ENCODE measurements at regions not wholly inside any gene's neighbourhood (a gene's known extent, or its start where the extent isn't known, plus 50 kb on each side); places are given as distances from the start of the nearest gene placed in this dataset.
"Not testable (repeated sequence)": the region's sequence is repeated elsewhere in the genome, so short reads cannot be mapped to it uniquely, and the experiment has no call there.

GRCh38 chr7:17580856-17581255, 282.4 kb downstream of the AHR start:
- no peaks in the 10 kb centered on the region for H3K79me2 ChIP-seq (replicated peaks; ENCODE audit: insufficient read depth, low read length)
- TF ChIP-seq SMC3 (conservative IDR thresholded peaks at IDR 0.05; ENCODE audit: poor library complexity) (no peak), CTCF (IDR thresholded peaks at IDR 0.05; ENCODE audit: poor library complexity, severe bottlenecking) (no peak), POLR2AphosphoS5 (IDR thresholded peaks at IDR 0.05) (no peak), MXI1 (conservative IDR thresholded peaks at IDR 0.05; ENCODE audit: poor library complexity, severe bottlenecking) (no peak), EP300 (conservative IDR thresholded peaks at IDR 0.05; ENCODE audit: poor library complexity, severe bottlenecking) (no peak), EZH2 (IDR thresholded peaks at IDR 0.05; ENCODE audit: borderline replicate concordance, insufficient read depth, low read length, poor library complexity, severe bottlenecking) (no peak), TAF1 (IDR thresholded peaks at IDR 0.05; ENCODE audit: low read depth) (no peak), REST (IDR thresholded peaks at IDR 0.05; ENCODE audit: borderline replicate concordance) (no peak), RAD21 (conservative IDR thresholded peaks at IDR 0.05) (no peak)
- H3K9ac ChIP-seq (ENCODE audit: low read length), result no peak overlapping the region
- no peak overlapping the region for H3K27ac ChIP-seq (ENCODE audit: low read length)
- no peak overlapping the region for H2AFZ ChIP-seq (ENCODE audit: low read depth, low read length)
- no peaks in the 10 kb centered on the region for H3K27me3 ChIP-seq (ENCODE audit: insufficient read depth, low read depth, low read length)
- no peaks in the 10 kb centered on the region for H3K9me2 ChIP-seq (ENCODE audit: insufficient read depth, low read length)
- H3F3A ChIP-seq (ENCODE audit: insufficient read depth, low read length, poor library complexity, severe bottlenecking), result no peaks in the 10 kb centered on the region
- no peak overlapping the region for H3K4me3 ChIP-seq (ENCODE audit: low read length)
- H4K20me1 ChIP-seq (ENCODE audit: insufficient read depth), result no peaks in the 10 kb centered on the region
- H3K9me3 ChIP-seq (ENCODE audit: low read length), result no peaks in the 10 kb centered on the region
- H3K36me3 ChIP-seq (ENCODE audit: insufficient read depth, low read length), result no peaks in the 10 kb centered on the region
- no peak overlapping the region for H3K4me2 ChIP-seq (ENCODE audit: low read length)

- H3K27me3 ChIP-seq (ENCODE audit: insufficient read depth, low read depth, low read length), result no peaks in the 10 kb centered on the region
- no peaks in the 10 kb centered on the region for H3K9me2 ChIP-seq (ENCODE audit: insufficient read depth, low read length)
- H3K36me3 ChIP-seq (ENCODE audit: insufficient read depth, low read length), result no peaks in the 10 kb centered on the region
- H3K79me2 ChIP-seq (replicated peaks; ENCODE audit: insufficient read depth, low read length), result no peaks in the 10 kb centered on the region
- H3K4me2 ChIP-seq (ENCODE audit: low read length), result no peak overlapping the region
- H3K4me3 ChIP-seq (ENCODE audit: low read length), result no peak overlapping the region
- TF ChIP-seq MXI1 (conservative IDR thresholded peaks at IDR 0.05; ENCODE audit: poor library complexity, severe bottlenecking), result no peak
- no peak for TF ChIP-seq RAD21 (conservative IDR thresholded peaks at IDR 0.05)
- no peak for TF ChIP-seq EZH2 (IDR thresholded peaks at IDR 0.05; ENCODE audit: borderline replicate concordance, insufficient read depth, low read length, poor library complexity, severe bottlenecking)
- no peak for TF ChIP-seq EP300 (conservative IDR thresholded peaks at IDR 0.05; ENCODE audit: poor library complexity, severe bottlenecking)
- TF ChIP-seq REST (IDR thresholded peaks at IDR 0.05; ENCODE audit: borderline replicate concordance), result no peak
- no peak for TF ChIP-seq SMC3 (conservative IDR thresholded peaks at IDR 0.05; ENCODE audit: poor library complexity)
- no peak for TF ChIP-seq CTCF (IDR thresholded peaks at IDR 0.05; ENCODE audit: poor library complexity, severe bottlenecking)
- TF ChIP-seq POLR2AphosphoS5 (IDR thresholded peaks at IDR 0.05), result no peak
- no peak for TF ChIP-seq TAF1 (IDR thresholded peaks at IDR 0.05; ENCODE audit: low read depth)
- no peak overlapping the region for H2AFZ ChIP-seq (ENCODE audit: low read depth, low read length)
- no peaks in the 10 kb centered on the region for H4K20me1 ChIP-seq (ENCODE audit: insufficient read depth)
- no peaks in the 10 kb centered on the region for H3K9me3 ChIP-seq (ENCODE audit: low read length)
- no peak overlapping the region for H3K9ac ChIP-seq (ENCODE audit: low read length)
- H3F3A ChIP-seq (ENCODE audit: insufficient read depth, low read length, poor library complexity, severe bottlenecking), result no peaks in the 10 kb centered on the region
- no peak overlapping the region for H3K27ac ChIP-seq (ENCODE audit: low read length)
Measured at GRCh38 chr7:17581301-17581700, 282.8 kb downstream of the AHR start.

GRCh38 chr7:17582696-17583095, 284.2 kb downstream of the AHR start:
- H2AFZ ChIP-seq (ENCODE audit: low read depth, low read length); H3K79me2 ChIP-seq (replicated peaks; ENCODE audit: insufficient read depth, low read length); H3K36me3 ChIP-seq (ENCODE audit: insufficient read depth, low read length); H3F3A ChIP-seq (ENCODE audit: insufficient read depth, low read length, poor library complexity, severe bottlenecking); H3K9ac ChIP-seq (ENCODE audit: low read length); H4K20me1 ChIP-seq (ENCODE audit: insufficient read depth); H3K27me3 ChIP-seq (ENCODE audit: insufficient read depth, low read depth, low read length); H3K9me2 ChIP-seq (ENCODE audit: insufficient read depth, low read length); H3K27ac ChIP-seq (ENCODE audit: low read length); H3K4me3 ChIP-seq (ENCODE audit: low read length); H3K9me3 ChIP-seq (ENCODE audit: low read length); H3K4me2 ChIP-seq (ENCODE audit: low read length): not testable (repeated sequence)
